ENCODE measurements at regions not wholly inside any gene's neighbourhood (a gene's known extent, or its start where the extent isn't known, plus 50 kb on each side); places are given as distances from the start of the nearest gene placed in this dataset.

GRCh38 chr7:35747611-35748010, 52.7 kb upstream of the HERPUD2 start:
- no peak for DNase-seq (ENCODE audit: low read depth in 4 of 4, low spot score in 2 of 4)

DNA sequence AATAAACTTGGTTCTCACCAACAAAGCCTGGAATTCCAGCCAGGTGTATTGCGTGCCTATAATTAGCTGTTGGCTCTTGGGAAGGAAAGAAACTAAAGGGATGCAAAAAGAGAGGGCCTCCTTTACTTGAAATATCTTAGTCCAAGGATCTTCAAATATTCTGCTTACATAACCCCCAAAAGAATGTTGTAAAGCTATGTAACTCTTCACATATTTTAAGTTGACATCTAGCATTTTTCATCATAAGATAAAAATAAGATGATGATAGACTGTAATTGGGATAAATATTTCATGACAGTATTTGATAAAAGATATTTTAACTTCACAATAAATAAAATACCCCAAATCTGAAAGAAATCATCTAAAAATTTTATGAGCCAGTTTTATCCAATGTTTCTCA, 52.5 kb upstream of the SEPTIN7 start:
- no peak for DNase-seq (ENCODE audit: low read depth in 4 of 4, low spot score in 2 of 4)

DNA sequence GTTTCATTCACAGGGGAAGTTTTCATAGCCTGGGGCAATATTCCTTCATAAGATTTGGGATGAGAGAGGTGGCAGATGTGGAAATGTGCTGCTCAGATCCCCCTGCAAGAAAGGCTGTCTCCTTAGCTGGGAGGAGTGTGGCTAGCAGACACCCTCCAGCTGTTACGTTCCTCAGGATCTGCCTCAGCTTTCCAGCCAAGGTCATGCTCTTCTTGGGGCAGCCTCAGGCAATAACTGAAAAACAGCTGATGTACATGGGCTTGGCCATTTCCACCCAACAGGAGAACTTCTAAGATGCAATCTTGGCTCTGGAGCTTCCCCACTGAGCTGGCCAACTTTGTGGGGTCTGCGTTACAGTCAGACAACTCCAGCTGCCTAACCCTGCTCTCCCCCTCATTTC, 51.3 kb upstream of the SEPTIN7 start:
- DNase-seq (ENCODE audit: low read depth in 4 of 4, low spot score in 2 of 4), result peak in 2 of 4 donors; percentile 23 to 29
